GM18505 (cell line): ENCODE measurements at regions not wholly inside any gene's neighbourhood (a gene's known extent, or its start where the extent isn't known, plus 50 kb on each side); places are given as distances from the start of the nearest gene placed in this dataset.

Experiments used
- ATAC-seq: cut with Tn5 transposase; IDR thresholded peaks from one replicate; pipeline ENCODE4 v1.9.1; 2021; ENCODE audit not compliant: unreplicated experiment
- POLR2A ChIP-seq: IDR thresholded peaks from 4 replicates; pipeline ENCODE4 v1.6.1; 2011; ENCODE audit warnings: borderline replicate concordance; ENCODE audit not compliant: insufficient read depth, insufficient read length; ENCODE audit errors: extremely low read depth

- TF ChIP-seq POLR2A = no peak
- ATAC-seq = no peak
Measured at GRCh38 chr10:2262878-2263277, 525.6 kb upstream of the ADARB2 start.

DNA sequence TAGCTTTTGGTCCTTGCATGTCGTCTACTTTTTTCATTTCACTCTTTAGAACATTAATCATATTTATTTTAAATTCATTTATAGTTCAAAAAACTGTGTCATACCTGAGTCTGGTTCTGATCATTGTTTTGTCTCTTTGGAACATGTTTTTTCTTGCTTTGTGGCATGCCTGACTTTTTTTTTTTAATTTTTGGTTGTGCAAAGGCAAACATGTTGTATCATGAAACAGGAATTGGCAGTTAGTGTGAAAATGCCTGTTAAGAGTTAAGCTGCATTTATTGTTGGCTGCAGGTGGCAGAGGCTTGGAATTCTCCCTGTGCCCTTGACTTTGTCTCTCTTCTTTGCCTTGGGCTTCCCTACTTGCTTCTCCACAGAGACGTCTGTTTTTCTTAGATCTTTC lies 525.0 kb upstream of the ADARB2 start:
- no peak for ATAC-seq
- TF ChIP-seq POLR2A = no peak

DNA sequence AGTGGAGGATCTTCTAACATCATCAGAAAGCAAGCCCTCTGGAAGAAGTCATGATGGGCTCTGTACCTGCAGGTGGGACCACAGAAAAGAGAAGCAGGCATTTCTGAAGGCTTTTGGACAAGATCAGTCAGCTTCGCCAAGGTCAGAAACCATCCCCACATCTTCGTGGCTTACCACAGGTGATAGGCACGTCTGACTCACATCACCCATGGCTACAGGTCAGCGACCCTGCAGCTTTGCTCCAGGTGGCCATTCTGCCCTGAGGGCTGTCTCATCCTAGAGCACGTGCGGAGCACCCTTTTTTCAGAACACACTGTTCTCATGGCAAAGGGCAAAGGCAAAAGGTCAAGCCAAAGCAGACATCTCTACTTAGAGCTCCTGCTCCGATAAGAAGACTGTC lies 518.9 kb upstream of the ADARB2 start:
- TF ChIP-seq POLR2A = no peak
- ATAC-seq = no peak

GRCh38 chr10:2252096-2252495 lies 514.8 kb upstream of the ADARB2 start:
- ATAC-seq = no peak
- TF ChIP-seq POLR2A = no peak

DNA sequence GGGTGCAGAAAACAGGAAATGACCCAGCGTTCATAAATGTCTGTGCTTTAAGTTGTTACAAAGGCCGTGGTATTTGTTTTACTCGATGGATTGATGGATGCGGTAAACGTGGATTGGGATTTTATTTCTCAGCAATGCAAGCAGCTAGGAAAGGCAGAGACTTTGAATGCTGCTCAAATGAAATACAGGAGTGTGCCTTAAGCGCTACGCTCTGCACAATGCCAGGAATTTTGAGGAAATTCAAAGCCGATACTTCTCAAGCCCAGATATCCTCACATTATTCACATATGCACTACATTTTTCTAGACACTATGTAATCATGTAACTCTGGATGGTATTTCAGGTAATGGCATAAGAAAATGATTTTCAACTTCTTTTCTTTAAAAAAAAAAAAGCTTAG lies 514.3 kb upstream of the ADARB2 start:
- TF ChIP-seq POLR2A = no peak
- no peak for ATAC-seq

DNA sequence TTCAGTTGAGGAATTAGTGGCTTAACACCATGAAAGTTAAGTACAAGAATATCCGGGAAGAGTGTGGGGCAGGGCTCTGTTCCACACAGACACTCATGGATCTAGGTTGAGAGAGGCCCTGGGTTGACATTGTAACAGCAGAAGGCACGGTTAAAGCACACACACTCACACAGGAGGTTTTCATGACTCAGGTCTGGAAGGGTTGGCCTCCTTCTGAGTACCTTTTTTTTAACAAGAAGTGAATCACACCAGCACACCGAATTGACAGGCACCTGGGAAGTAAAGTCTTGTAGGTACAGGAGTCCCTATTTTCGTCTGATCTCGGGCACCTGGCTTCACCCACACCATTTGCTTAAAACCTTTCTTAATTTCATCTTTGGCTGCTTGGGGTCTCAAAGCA lies 509.4 kb upstream of the ADARB2 start:
- TF ChIP-seq POLR2A = no peak
- no peak for ATAC-seq

- TF ChIP-seq POLR2A = no peak
- no peak for ATAC-seq
Measured at GRCh38 chr10:2245580-2245979, 508.3 kb upstream of the ADARB2 start.

GRCh38 chr10:2244471-2244870 lies 507.1 kb upstream of the ADARB2 start:
- no peak for ATAC-seq
- TF ChIP-seq POLR2A = no peak

DNA sequence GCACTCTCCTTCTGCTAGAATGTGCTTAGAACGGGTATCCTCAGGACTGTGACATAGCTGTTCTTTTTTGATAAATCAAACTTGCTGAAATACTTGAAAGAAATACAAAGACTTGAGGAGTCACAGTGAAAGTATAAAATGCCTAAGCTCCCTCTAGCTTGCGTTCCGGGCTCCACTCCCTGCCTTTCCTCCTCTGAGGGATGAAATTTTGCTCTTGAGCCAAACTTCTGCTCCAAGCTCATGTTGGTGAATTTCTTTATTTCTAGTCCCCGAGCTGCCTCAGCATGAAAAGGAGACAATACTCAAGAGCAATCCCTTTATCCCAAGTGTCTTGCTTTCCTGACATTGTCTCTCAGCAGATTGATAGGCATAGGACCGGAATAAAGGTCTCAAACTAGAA lies 499.6 kb upstream of the ADARB2 start:
- no peak for ATAC-seq
- no peak for TF ChIP-seq POLR2A

- TF ChIP-seq POLR2A = no peak
- ATAC-seq = no peak
Measured at GRCh38 chr10:2232479-2232878, 495.2 kb upstream of the ADARB2 start.

DNA sequence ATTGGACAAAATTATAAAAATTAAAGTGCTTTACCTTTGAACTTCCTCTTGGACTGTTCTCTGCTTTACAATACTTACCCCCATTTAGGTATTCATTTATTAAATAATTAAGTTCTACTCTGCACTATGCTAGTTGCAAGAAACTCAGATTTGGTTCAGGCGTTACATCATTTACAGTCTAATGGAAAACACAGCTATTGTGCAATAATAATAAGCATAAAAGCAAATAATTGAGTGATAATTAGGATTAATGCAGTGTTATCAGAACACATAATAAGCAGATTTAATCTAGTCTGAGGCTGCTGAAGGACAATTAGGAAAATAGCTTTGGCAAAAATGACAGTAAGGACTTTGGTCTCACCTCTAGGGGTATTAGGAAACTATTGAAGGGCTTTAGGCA lies 493.2 kb upstream of the ADARB2 start:
- no peak for TF ChIP-seq POLR2A

GRCh38 chr10:2228320-2228901 lies 491.1 kb upstream of the ADARB2 start:
- ATAC-seq = no peak
- no peak for TF ChIP-seq POLR2A

More for the DNA sequence above, 493.2 kb upstream of the ADARB2 start:
- ATAC-seq = no peak

DNA sequence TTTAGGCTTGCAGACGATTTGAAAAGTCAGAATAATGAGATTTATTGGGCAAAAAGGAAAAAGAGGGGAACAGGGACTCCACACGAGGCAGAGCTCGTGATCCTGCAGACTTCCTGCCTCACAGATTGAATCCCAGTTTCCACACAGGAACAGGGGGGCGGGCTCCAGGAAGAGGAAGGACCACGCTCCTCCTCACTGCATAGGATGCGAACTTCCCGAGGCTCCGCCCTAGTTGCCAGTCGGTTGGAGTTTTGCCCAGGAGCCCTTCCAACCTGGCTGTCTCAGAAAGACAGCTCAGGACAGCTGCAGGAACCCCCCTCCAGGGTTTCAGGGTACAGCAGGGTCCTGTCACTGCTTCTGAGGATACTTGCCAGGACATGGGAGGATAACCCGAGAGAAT lies 488.3 kb upstream of the ADARB2 start:
- ATAC-seq = no peak
- TF ChIP-seq POLR2A = no peak

DNA sequence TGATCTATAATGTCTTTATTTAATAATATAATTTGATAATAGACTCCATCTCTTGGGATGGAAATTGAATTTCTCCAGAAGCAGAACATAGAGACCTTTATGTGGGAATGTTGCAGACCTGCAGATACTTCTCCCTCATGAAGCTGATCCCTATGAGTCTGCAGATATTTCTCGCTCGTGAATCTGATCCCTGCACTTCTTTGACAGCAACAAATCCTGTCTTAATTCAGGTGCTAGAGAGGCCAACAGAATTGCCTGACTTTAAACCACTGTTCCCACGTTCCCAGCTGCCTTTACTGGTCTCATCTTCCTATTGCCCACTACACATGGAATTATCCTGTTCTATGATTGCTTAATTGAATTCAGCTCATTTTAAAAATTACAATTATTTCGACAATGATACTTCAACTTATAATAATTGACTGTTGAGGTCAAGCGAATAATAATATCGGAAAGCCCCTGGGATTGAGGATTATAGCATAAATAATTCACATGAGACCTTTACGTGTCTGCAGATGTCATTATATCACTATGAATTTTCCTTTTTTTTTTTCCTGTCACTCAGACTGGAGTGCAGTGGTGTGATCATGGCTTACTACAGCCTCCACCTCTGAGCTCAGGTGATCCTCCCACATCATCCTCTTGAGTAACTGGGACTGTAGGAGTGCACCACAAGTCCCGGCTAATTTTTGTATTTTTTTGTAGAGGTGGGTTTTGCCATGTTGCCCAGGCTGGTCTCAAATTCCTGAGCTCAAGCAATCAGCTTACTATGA lies 486.4 kb upstream of the ADARB2 start:
- TF ChIP-seq POLR2A = no peak
- ATAC-seq = no peak
